Lower leg skin (tissue), 4 donors: ENCODE measurements at regions not wholly inside any gene's neighbourhood (a gene's known extent, or its start where the extent isn't known, plus 50 kb on each side); places are given as distances from the start of the nearest gene placed in this dataset.

Experiments used
- DNase-seq, 2 donors: peaks; one replicate each; pipeline ENCODE4 v3.0.0-alpha.2; 2019; ENCODE audit warnings: low spot score in 2 of 2
- H3K4me3 ChIP-seq: fragments of 200-600 bp; sonication (generic); 2 replicates; pipeline ENCODE4 v1.5.1; 2017; ENCODE audit warnings: mild to moderate bottlenecking, low read depth; ENCODE audit not compliant: poor library complexity, severe bottlenecking
- CTCF ChIP-seq, 3 donors: fragments of 450-650 bp; IDR thresholded peaks; one replicate each; pipeline ENCODE4 v1.5.1; 2016; ENCODE audit warnings: antibody characterized with exemption in 3 of 3, mild to moderate bottlenecking in 3 of 3, moderate library complexity in 2 of 3
- POLR2A ChIP-seq, 2 donors: fragments of 450-650 bp; IDR thresholded peaks; one replicate each; pipeline ENCODE4 v1.6.1; 2016 to 2017; ENCODE audit warnings: antibody characterized with exemption in 2 of 2, mild to moderate bottlenecking in 1 of 2, moderate library complexity in 1 of 2
- WGBS, 2 donors: methylation state at CpG; one replicate each; pipeline ENCODE4 v1.1.5; 2018; 5-methylcytosine and 5-hydroxymethylcytosine counted together
- intact Hi-C: fragments of 100-400 bp; cut with DNase I; formaldehyde crosslinking; loops from one replicate; pipeline ENCODE4 v1.15.0; 2023; ENCODE audit warnings: low total_unique reads

GRCh38 chr18:45267622-45268021 is 347.7 kb upstream of the SLC14A2 start:
- TF ChIP-seq CTCF (IDR thresholded peaks at IDR 0.05) (no peak), POLR2A (IDR thresholded peaks at IDR 0.05) (no peak)
- intact Hi-C loops: no loop called here
- no peak for DNase-seq
- H3K4me3 ChIP-seq: no peak overlapping the region
- 83 to 97% methylated on average over 1 of the region's 1 CpG for WGBS, 2 donors

- TF ChIP-seq POLR2A (IDR thresholded peaks at IDR 0.05) (no peak), CTCF (IDR thresholded peaks at IDR 0.05) (no peak)
- H3K4me3 ChIP-seq: no peak overlapping the region
- DNase-seq: no peak
- 88 to 96% methylated on average over 1 of the region's 1 CpG for WGBS, 2 donors
- intact Hi-C loops: no loop called here
Observed at GRCh38 chr18:45268583-45268982, 346.7 kb upstream of the SLC14A2 start.

DNA sequence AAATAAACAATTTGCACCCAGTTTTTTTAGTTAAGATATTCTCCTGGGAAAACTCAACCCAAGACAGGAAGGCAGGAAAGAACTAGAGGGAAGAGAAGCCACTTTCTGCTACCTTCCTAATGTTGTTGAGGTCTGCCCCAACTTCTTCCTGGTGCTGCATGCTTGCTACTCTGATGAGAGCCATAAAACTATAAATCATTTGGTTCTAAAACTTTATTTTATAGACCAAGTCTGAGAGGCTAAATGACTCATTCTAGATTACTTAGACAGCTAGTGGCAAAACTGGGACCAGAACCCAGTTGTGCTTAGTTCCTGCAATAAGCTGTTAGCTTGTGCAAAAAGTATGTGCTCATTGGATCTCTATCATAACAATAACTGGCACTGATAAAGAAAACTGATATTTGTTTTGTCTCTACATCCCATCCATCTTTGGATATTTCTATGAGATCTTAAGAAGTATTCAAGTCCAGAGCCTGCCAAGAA is 344.9 kb upstream of the SLC14A2 start:
- no peak overlapping the region for H3K4me3 ChIP-seq
- no peak for TF ChIP-seq CTCF (IDR thresholded peaks at IDR 0.05)
- no peak for TF ChIP-seq POLR2A (IDR thresholded peaks at IDR 0.05)
- DNase-seq: no peak
- intact Hi-C loops: loop anchor here (10.0 kb wide), 1 partner anchor 114 kb away; no protein-coding TSS in a partner anchor

DNA sequence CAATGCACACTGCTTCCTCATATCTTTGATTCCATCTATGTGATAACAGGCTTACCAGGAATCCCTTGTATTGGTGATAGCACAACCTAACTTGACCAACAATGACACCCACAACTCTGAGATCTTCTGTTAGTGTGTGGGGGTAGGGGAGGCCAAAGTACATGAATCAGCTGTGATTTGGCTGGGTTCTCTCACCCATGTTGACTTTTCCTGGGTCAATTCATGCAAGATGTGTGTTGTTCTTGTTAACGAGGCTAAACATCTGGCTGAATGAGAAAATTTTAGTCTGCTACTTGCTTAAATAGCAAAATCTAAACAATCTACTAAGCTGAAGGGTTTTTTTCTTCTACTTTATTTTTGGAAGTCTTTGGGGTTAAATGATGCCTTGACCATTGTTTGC is 341.2 kb upstream of the SLC14A2 start:
- no peak for DNase-seq
- no peak overlapping the region for H3K4me3 ChIP-seq
- 56 to 74% methylated on average over 1 of the region's 1 CpG for WGBS, 2 donors
- no peak for TF ChIP-seq POLR2A (IDR thresholded peaks at IDR 0.05)
- no peak for TF ChIP-seq CTCF (IDR thresholded peaks at IDR 0.05)
- intact Hi-C loops: loop anchor here (10.0 kb wide), 1 partner anchor 111 kb away; no protein-coding TSS in a partner anchor

DNA sequence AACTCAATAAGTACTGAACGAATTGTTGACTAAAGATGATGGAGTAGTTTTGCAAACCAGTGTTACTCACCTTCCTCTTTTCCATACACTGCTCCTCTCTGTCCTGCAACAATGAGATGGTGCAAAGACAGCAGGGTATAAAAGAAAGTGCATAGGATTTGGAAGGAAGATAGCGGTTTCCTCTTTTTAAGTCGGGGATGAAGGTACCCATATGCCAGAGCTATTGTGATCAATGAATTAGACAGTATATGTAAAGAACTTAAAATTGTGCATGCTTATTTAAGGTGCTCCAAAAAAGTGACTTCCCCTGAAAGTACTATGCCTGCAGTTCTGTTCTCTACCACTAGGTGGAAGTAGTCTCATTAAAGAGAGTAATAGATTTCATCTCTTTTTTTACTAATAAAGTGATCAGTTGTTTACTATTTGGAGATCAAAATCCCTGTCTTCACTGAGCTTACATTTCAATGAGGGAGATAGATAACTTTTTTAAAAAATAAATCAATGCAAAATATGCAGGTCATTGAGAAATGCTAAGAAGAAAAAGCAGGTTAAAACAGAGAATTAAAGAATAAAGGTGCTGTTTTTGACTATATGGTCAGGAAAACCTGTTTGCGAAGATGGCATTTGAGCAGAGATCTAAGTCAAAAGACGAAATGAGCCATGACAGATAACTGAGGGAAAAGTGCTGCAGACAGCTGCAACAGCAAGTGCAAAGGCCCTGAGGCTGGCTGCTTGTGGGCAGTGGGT is 339.7 kb upstream of the SLC14A2 start:
- no peak for DNase-seq
- 80 to 81% methylated on average over 5 of the region's 5 CpGs for WGBS, 2 donors
- TF ChIP-seq POLR2A (IDR thresholded peaks at IDR 0.05): no peak
- TF ChIP-seq CTCF (IDR thresholded peaks at IDR 0.05): no peak
- intact Hi-C loops: loop anchor here (10.0 kb wide), 1 partner anchor 109 kb away; no protein-coding TSS in a partner anchor
- no peak overlapping the region for H3K4me3 ChIP-seq
